ENCODE measurements at regions not wholly inside any gene's neighbourhood (a gene's known extent, or its start where the extent isn't known, plus 50 kb on each side); places are given as distances from the start of the nearest gene placed in this dataset.

DNA sequence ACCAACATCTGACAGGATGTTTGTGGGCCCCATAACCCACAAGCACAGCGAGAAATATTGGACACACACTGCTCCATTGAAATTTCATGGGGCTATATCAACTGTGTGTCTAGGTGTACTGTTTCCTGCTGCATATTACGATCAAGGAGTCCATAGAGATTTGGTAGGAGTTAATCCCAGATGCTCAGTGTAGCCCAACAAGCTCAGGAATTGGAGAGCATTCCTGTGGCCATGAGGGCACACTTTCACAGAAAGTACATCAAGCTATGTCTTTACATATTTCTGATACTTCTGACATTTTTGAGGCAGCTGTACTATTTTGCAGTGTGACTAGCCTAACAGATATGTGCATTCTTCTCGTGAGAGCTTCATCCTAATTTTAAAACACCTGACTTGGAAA is 473.1 kb downstream of the PTH2R start:
- H3K79me2 ChIP-seq (ENCODE audit: control insufficient read depth, insufficient read depth, low read length): no peaks in the 10 kb centered on the region
- TF ChIP-seq, protein P1, sequence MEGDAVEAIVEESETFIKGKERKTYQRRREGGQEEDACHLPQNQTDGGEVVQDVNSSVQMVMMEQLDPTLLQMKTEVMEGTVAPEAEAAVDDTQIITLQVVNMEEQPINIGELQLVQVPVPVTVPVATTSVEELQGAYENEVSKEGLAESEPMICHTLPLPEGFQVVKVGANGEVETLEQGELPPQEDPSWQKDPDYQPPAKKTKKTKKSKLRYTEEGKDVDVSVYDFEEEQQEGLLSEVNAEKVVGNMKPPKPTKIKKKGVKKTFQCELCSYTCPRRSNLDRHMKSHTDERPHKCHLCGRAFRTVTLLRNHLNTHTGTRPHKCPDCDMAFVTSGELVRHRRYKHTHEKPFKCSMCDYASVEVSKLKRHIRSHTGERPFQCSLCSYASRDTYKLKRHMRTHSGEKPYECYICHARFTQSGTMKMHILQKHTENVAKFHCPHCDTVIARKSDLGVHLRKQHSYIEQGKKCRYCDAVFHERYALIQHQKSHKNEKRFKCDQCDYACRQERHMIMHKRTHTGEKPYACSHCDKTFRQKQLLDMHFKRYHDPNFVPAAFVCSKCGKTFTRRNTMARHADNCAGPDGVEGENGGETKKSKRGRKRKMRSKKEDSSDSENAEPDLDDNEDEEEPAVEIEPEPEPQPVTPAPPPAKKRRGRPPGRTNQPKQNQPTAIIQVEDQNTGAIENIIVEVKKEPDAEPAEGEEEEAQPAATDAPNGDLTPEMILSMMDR (optimal IDR thresholded peaks at IDR 0.05 in 1 of 3, IDR thresholded peaks at IDR 0.05 in 1 of 3, conservative IDR thresholded peaks at IDR 0.05 in 1 of 3; ENCODE audit: extremely low read depth in 1 of 3, insufficient read depth in 2 of 3, low read length in 3 of 3): no peak
- no peak for TF ChIP-seq EZH2 (IDR thresholded peaks at IDR 0.05; ENCODE audit: low read length)
- H3K9me3 ChIP-seq (ENCODE audit: control insufficient read depth, low read depth, low read length): no peaks in the 10 kb centered on the region
- no peak overlapping the region for H3K27ac ChIP-seq (ENCODE audit: control insufficient read depth, insufficient read depth, low read length)
- dilution Hi-C loops (cut with MboI; ENCODE audit: extremely low pct_ligation_motif_present, low sequenced_read_pairs): no loop called here
- DNase-seq (ENCODE audit: low read depth, low spot score) (no peak), FAIRE-seq (no peak)
- H3K9ac ChIP-seq (ENCODE audit: control insufficient read depth, extremely low read depth, insufficient read depth, low read length): no peak overlapping the region
- H3K27me3 ChIP-seq (ENCODE audit: control insufficient read depth, extremely low read depth, insufficient read depth, low read length): no peaks in the 10 kb centered on the region
- H2AFZ ChIP-seq (ENCODE audit: control insufficient read depth, low read length): no peak overlapping the region
- H3K4me2 ChIP-seq (ENCODE audit: control insufficient read depth, extremely low read depth, insufficient read depth, low read depth, low read length): no peak overlapping the region
- H3K36me3 ChIP-seq (ENCODE audit: control insufficient read depth in 2 of 2, extremely low read depth in 1 of 2, insufficient read depth in 2 of 2, low read length in 2 of 2): no peaks in the 10 kb centered on the region
- H3K4me3 ChIP-seq (ENCODE audit: control insufficient read depth in 2 of 3, extremely low read depth in 1 of 3, insufficient read depth in 2 of 3, low read depth in 1 of 3, low read length in 3 of 3): no peak overlapping the region
- no peaks in the 10 kb centered on the region for H3K4me1 ChIP-seq (ENCODE audit: control insufficient read depth, extremely low read depth, insufficient read depth, low read length)
- H3K9me1 ChIP-seq (ENCODE audit: control insufficient read depth, extremely low read depth, insufficient read depth, low read length): no peaks in the 10 kb centered on the region
- H4K20me1 ChIP-seq (ENCODE audit: control insufficient read depth, extremely low read depth, insufficient read depth, low read length): no peaks in the 10 kb centered on the region

DNA sequence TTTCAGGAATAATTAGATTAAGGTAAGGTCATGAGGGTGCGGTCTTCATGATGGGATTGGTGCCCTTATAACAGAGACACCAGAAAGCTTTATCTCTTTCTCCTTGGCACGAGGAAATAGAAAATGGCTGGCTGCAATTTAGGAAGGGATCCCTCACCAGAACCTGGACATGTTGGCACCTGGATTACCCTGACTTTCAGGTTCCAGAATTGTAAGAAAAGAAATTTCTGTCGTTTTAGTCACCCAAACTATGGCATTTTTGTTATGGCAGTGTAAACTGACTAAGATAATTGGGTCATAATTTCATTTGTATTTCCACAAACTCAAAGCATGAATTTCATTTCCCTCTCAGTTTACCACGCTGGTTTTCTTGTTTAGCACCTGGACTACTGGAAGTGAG is 473.6 kb downstream of the PTH2R start:
- dilution Hi-C loops (cut with MboI; ENCODE audit: extremely low pct_ligation_motif_present, low sequenced_read_pairs): no loop called here

More for the DNA sequence above, 473.6 kb downstream of the PTH2R start:
- no peaks in the 10 kb centered on the region for H3K9me3 ChIP-seq (ENCODE audit: control insufficient read depth, low read depth, low read length)
- H3K4me3 ChIP-seq (ENCODE audit: control insufficient read depth in 2 of 3, extremely low read depth in 1 of 3, insufficient read depth in 2 of 3, low read depth in 1 of 3, low read length in 3 of 3): no peak overlapping the region
- H4K20me1 ChIP-seq (ENCODE audit: control insufficient read depth, extremely low read depth, insufficient read depth, low read length): no peaks in the 10 kb centered on the region
- no peaks in the 10 kb centered on the region for H3K9me1 ChIP-seq (ENCODE audit: control insufficient read depth, extremely low read depth, insufficient read depth, low read length)
- no peak overlapping the region for H2AFZ ChIP-seq (ENCODE audit: control insufficient read depth, low read length)
- no peak overlapping the region for H3K4me2 ChIP-seq (ENCODE audit: control insufficient read depth, extremely low read depth, insufficient read depth, low read depth, low read length)
- no peaks in the 10 kb centered on the region for H3K36me3 ChIP-seq (ENCODE audit: control insufficient read depth in 2 of 2, extremely low read depth in 1 of 2, insufficient read depth in 2 of 2, low read length in 2 of 2)
- no peaks in the 10 kb centered on the region for H3K4me1 ChIP-seq (ENCODE audit: control insufficient read depth, extremely low read depth, insufficient read depth, low read length)
- H3K27me3 ChIP-seq (ENCODE audit: control insufficient read depth, extremely low read depth, insufficient read depth, low read length): no peaks in the 10 kb centered on the region
- TF ChIP-seq, protein P1 (optimal IDR thresholded peaks at IDR 0.05 in 1 of 3, IDR thresholded peaks at IDR 0.05 in 1 of 3, conservative IDR thresholded peaks at IDR 0.05 in 1 of 3; ENCODE audit: extremely low read depth in 1 of 3, insufficient read depth in 2 of 3, low read length in 3 of 3): no peak
- TF ChIP-seq EZH2 (IDR thresholded peaks at IDR 0.05; ENCODE audit: low read length): no peak
- DNase-seq (ENCODE audit: low read depth, low spot score) (no peak), FAIRE-seq (no peak)
- H3K27ac ChIP-seq (ENCODE audit: control insufficient read depth, insufficient read depth, low read length): no peak overlapping the region
- no peak overlapping the region for H3K9ac ChIP-seq (ENCODE audit: control insufficient read depth, extremely low read depth, insufficient read depth, low read length)
- H3K79me2 ChIP-seq (ENCODE audit: control insufficient read depth, insufficient read depth, low read length): no peaks in the 10 kb centered on the region

Data from keratinocyte (primary cell).